Transverse colon (tissue), 4 donors: ENCODE measurements at regions not wholly inside any gene's neighbourhood (a gene's known extent, or its start where the extent isn't known, plus 50 kb on each side); places are given as distances from the start of the nearest gene placed in this dataset.

Experiments
- DNase-seq: peaks from one replicate; pipeline ENCODE4 v3.0.0-alpha.2; 2019
- H3K27ac ChIP-seq, 4 donors: fragments of 200-600 bp; sonication (generic); 2 replicates each; pipeline ENCODE4 v1.5.1; 2016 to 2018; ENCODE audit warnings: inconsistent platforms in 4 of 4
- H3K27me3 ChIP-seq: fragments of 200-600 bp; sonication (generic); 2 replicates; pipeline ENCODE4 v1.5.1; 2017; ENCODE audit warnings: inconsistent platforms
- H3K36me3 ChIP-seq, 4 donors: fragments of 200-600 bp; sonication (generic); 2 replicates each; pipeline ENCODE4 v1.5.1; 2017 to 2019; ENCODE audit warnings: inconsistent platforms in 4 of 4
- H3K4me1 ChIP-seq, 4 donors: fragments of 200-600 bp; sonication (generic); 2 replicates each; pipeline ENCODE4 v1.5.1; 2017 to 2020; ENCODE audit warnings: inconsistent platforms in 4 of 4
- H3K4me3 ChIP-seq, 4 donors: fragments of 200-600 bp; sonication (generic); 1 replicate in 1 of 4; 2 replicates in 3 of 4; pipeline versions ENCODE4 v1.5.1 to v1.6.1; 2017 to 2019; ENCODE audit warnings: inconsistent platforms in 4 of 4
- H3K9me3 ChIP-seq, 2 donors: fragments of 200-600 bp; sonication (generic); 2 replicates each; pipeline ENCODE4 v1.5.1; 2017 to 2019; ENCODE audit warnings: inconsistent platforms in 2 of 2
- EP300 ChIP-seq: sonication (generic); formaldehyde crosslinking; IDR thresholded peaks from one replicate; pipeline ENCODE4 v1.6.1; 2017; ENCODE audit warnings: antibody characterized with exemption, low read depth
- POLR2A ChIP-seq: fragments of 450-650 bp; IDR thresholded peaks from one replicate; pipeline ENCODE4 v1.6.1; 2016; ENCODE audit warnings: antibody characterized with exemption, mild to moderate bottlenecking, moderate library complexity
- POLR2AphosphoS5 ChIP-seq, 3 donors: sonication (generic); formaldehyde crosslinking; IDR thresholded peaks; one replicate each; pipeline ENCODE4 v1.6.1; 2016; ENCODE audit warnings: antibody characterized with exemption in 3 of 3
- WGBS, 2 donors: methylation state at CpG; one replicate each; pipeline ENCODE4 v1.1.5; 2018; ENCODE audit warnings: low coverage in 1 of 2; 5-methylcytosine and 5-hydroxymethylcytosine counted together
- in situ Hi-C, 4 donors: fragments of 200-750 bp; cut with MboI; loops; one replicate each; pipeline versions ENCODE4 v1.15.0 to v1.15.1; 2017; ENCODE audit warnings: low sequenced_read_pairs in 3 of 4, low pct_ligation_motif_present in 1 of 4, low pct_unique_long_range_greater_than_20kb in 1 of 4
- intact Hi-C: fragments of 100-400 bp; cut with DNase I; formaldehyde crosslinking; loops from one replicate; pipeline ENCODE4 v1.15.1; 2023; ENCODE audit warnings: low total_unique reads
- TF ChIP-seq, protein P1 (sequence below), 5 experiments: fragments of 200-600 bp in 3 of 5; fragments of 450-650 bp in 2 of 5; sonication (generic) in 3 of 5; IDR thresholded peaks; 1 replicate in 2 of 5; 2 replicates in 3 of 5; pipeline ENCODE4 v1.5.1; 2016 to 2017; ENCODE audit warnings: antibody characterized with exemption in 5 of 5, inconsistent platforms in 3 of 5, mild to moderate bottlenecking in 2 of 5, moderate library complexity in 1 of 5

GRCh38 chr13:38590796-38591507, 95.9 kb upstream of the FREM2 start:
- no peaks in the 10 kb centered on the region for H3K9me3 ChIP-seq
- no peaks in the 10 kb centered on the region for H3K4me1 ChIP-seq
- DNase-seq = no peak
- no peaks in the 10 kb centered on the region for H3K27me3 ChIP-seq
- in situ Hi-C loops = no loop called here
- no peaks in the 10 kb centered on the region for H3K36me3 ChIP-seq
- WGBS, 2 donors = 60 to 72% methylated on average over 3 to 6 of the region's 6 CpGs
- H3K27ac ChIP-seq = no peak overlapping the region
- TF ChIP-seq POLR2AphosphoS5 (IDR thresholded peaks at IDR 0.05) = no peak
- TF ChIP-seq POLR2A = no peak
- no peak for TF ChIP-seq EP300
- TF ChIP-seq, protein P1, sequence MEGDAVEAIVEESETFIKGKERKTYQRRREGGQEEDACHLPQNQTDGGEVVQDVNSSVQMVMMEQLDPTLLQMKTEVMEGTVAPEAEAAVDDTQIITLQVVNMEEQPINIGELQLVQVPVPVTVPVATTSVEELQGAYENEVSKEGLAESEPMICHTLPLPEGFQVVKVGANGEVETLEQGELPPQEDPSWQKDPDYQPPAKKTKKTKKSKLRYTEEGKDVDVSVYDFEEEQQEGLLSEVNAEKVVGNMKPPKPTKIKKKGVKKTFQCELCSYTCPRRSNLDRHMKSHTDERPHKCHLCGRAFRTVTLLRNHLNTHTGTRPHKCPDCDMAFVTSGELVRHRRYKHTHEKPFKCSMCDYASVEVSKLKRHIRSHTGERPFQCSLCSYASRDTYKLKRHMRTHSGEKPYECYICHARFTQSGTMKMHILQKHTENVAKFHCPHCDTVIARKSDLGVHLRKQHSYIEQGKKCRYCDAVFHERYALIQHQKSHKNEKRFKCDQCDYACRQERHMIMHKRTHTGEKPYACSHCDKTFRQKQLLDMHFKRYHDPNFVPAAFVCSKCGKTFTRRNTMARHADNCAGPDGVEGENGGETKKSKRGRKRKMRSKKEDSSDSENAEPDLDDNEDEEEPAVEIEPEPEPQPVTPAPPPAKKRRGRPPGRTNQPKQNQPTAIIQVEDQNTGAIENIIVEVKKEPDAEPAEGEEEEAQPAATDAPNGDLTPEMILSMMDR (IDR thresholded peaks at IDR 0.05) = no peak
- no peak overlapping the region for H3K4me3 ChIP-seq
- intact Hi-C loops = no loop called here

GRCh38 chr13:38602266-38602665, 84.6 kb upstream of the FREM2 start:
- no peaks in the 10 kb centered on the region for H3K4me1 ChIP-seq
- in situ Hi-C loops (no loop called here), intact Hi-C loops (no loop called here)
- DNase-seq = no peak
- WGBS, 2 donors = 84 to 87% methylated on average over 5 to 6 of the region's 6 CpGs
- H3K36me3 ChIP-seq = no peaks in the 10 kb centered on the region
- TF ChIP-seq POLR2AphosphoS5 (IDR thresholded peaks at IDR 0.05) (no peak), POLR2A (no peak), EP300 (no peak)
- TF ChIP-seq, protein P1 (IDR thresholded peaks at IDR 0.05) = no peak
- H3K9me3 ChIP-seq = no peaks in the 10 kb centered on the region
- H3K27me3 ChIP-seq = no peaks in the 10 kb centered on the region
- no peak overlapping the region for H3K4me3 ChIP-seq
- H3K27ac ChIP-seq = no peak overlapping the region

DNA sequence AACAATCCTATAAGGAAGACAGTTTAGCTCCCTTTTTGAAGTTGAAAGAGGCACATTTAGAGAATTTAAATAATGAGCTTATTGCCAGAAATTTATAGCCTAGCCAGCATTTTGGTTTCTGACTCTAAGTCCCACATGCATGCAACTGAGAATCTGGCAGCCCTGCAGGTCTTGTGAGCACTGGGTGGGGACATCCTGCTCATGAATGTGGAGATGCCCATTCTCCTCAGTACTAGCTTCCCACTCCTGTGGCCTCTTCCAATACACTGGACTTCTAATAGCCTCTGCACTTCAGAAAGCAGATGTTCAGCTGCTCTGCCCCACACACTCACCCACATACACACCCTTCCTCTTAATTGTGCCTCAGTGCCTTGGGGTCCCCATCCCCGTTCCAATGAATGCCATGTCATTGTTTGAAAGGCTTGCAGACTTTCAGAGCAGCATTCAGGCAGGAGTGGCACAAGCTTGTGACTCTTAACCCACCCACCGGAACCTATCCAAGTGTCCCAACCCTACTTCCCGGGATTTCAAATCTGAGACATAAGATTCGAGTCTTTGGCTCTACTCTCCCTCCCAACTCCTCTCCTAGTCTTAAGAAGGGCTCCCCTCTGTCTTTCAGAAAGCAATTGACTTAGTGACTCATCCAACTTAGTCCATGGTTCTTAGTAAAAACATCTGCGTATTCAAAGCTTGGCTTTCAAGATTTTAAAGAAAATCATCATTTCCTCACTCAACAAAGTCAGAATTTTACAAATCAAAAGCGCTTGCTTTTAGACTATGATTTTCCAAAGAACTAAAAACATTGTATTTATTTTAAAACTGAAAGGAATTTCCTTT, 80.0 kb upstream of the FREM2 start:
- Histone ChIP-seq H3K9me3 (no peaks in the 10 kb centered on the region), H3K27ac (no peak overlapping the region), H3K36me3 (no peaks in the 10 kb centered on the region), H3K4me3 (no peak overlapping the region), H3K4me1 (no peaks in the 10 kb centered on the region), H3K27me3 (no peaks in the 10 kb centered on the region)
- intact Hi-C loops (no loop called here), in situ Hi-C loops (no loop called here)
- DNase-seq = no peak
- TF ChIP-seq EP300 = no peak
- TF ChIP-seq POLR2AphosphoS5 (IDR thresholded peaks at IDR 0.05) = no peak
- no peak for TF ChIP-seq POLR2A
- TF ChIP-seq, protein P1 (IDR thresholded peaks at IDR 0.05) = no peak
- 85 to 86% methylated on average over 4 to 6 of the region's 6 CpGs for WGBS, 2 donors

- 67 to 75% methylated on average over 1 of the region's 1 CpG for WGBS, 2 donors
- TF ChIP-seq, protein P1 (IDR thresholded peaks at IDR 0.05) = no peak
- TF ChIP-seq POLR2A = no peak
- H3K27me3 ChIP-seq = no peaks in the 10 kb centered on the region
These were observed 68.9 kb upstream of the FREM2 start for GRCh38 chr13:38617936-38618335.

More at GRCh38 chr13:38617936-38618335, 68.9 kb upstream of the FREM2 start:
- no peak for DNase-seq
- Histone ChIP-seq H3K27ac (no peak overlapping the region), H3K9me3 (no peaks in the 10 kb centered on the region), H3K4me1 (no peaks in the 10 kb centered on the region), H3K36me3 (no peaks in the 10 kb centered on the region), H3K4me3 (no peak overlapping the region)
- intact Hi-C loops (no loop called here), in situ Hi-C loops (no loop called here)
